Liver (tissue), 3 donors: ENCODE measurements at regions not wholly inside any gene's neighbourhood (a gene's known extent, or its start where the extent isn't known, plus 50 kb on each side); places are given as distances from the start of the nearest gene placed in this dataset.

Experiments used
- CTCF ChIP-seq: fragments of 150-350 bp; IDR thresholded peaks from 2 replicates; pipeline ENCODE4 v1.5.1; 2017; ENCODE audit warnings: improper control_type of control experiment, low read depth, low read length; ENCODE audit not compliant: missing input control
- JUND ChIP-seq, 2 donors: IDR thresholded peaks; 2 replicates each; pipeline ENCODE4 v1.6.1; 2016; ENCODE audit warnings: antibody characterized with exemption in 2 of 2
- NR2F2 ChIP-seq: IDR thresholded peaks from 2 replicates; pipeline ENCODE4 v1.6.1; 2016; ENCODE audit warnings: antibody characterized with exemption
- RAD21 ChIP-seq, 2 donors: IDR thresholded peaks; 2 replicates each; pipeline ENCODE4 v1.6.1; 2016; ENCODE audit warnings: antibody characterized with exemption in 2 of 2, mild to moderate bottlenecking in 2 of 2
- TAF1 ChIP-seq: conservative IDR thresholded peaks from 2 replicates; pipeline ENCODE4 v1.6.1; 2016; ENCODE audit warnings: antibody characterized with exemption, mild to moderate bottlenecking
- YY1 ChIP-seq: IDR thresholded peaks from 2 replicates; pipeline ENCODE4 v1.6.1; 2016; ENCODE audit warnings: antibody characterized with exemption, mild to moderate bottlenecking
- ZBTB33 ChIP-seq: IDR thresholded peaks from 2 replicates; pipeline ENCODE4 v1.6.1; 2016; ENCODE audit warnings: antibody characterized with exemption
- TF ChIP-seq, protein P1 (sequence below): IDR thresholded peaks from 2 replicates; pipeline ENCODE4 v1.6.1; 2016; ENCODE audit warnings: antibody characterized with exemption
- donor health status: healthy.
- donor health status: healthy.

GRCh38 chr14:101233808-101234207, 327.5 kb upstream of the DIO3 start:
- no peak for TF ChIP-seq CTCF
- TF ChIP-seq YY1 = no peak
- TF ChIP-seq, protein P1, sequence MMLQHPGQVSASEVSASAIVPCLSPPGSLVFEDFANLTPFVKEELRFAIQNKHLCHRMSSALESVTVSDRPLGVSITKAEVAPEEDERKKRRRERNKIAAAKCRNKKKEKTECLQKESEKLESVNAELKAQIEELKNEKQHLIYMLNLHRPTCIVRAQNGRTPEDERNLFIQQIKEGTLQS = no peak
- no peak for TF ChIP-seq JUND (IDR thresholded peaks at IDR 0.05)
- no peak for TF ChIP-seq TAF1
- TF ChIP-seq NR2F2 = no peak
- no peak for TF ChIP-seq ZBTB33
- TF ChIP-seq RAD21 (IDR thresholded peaks at IDR 0.05) = no peak
